Left renal pelvis (tissue), 4 donors: ENCODE measurements at regions not wholly inside any gene's neighbourhood (a gene's known extent, or its start where the extent isn't known, plus 50 kb on each side); places are given as distances from the start of the nearest gene placed in this dataset.

ENCODE experiments used
- DNase-seq, 4 donors: peaks; one replicate each; pipeline ENCODE4 v3.0.0-alpha.2; 2013; ENCODE audit warnings: low read depth in 4 of 4, low spot score in 3 of 4

- DNase-seq = no peak
Measured at GRCh38 chr5:58043032-58043945, 416.6 kb downstream of the PLK2 start.

GRCh38 chr5:58041884-58042283, 418.0 kb downstream of the PLK2 start:
- no peak for DNase-seq

DNA sequence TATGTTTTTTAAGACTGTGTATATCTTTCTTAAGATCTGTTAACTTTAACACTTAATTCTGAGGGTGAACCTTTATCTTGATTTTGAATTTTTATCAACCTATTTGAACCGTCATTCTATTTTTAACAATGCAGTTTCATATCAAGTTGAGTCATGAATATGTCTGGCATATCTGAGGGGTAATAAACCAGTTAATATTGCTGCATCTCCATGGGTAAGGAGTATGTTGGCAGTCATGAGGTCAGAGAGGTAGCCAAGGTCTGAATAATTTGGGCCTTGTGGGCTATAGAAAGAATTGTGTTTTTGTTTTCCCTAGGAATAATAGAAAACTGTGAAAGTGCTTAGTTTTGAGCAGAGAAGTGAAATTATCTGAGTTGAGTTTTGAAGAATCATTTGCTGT, 419.0 kb downstream of the PLK2 start:
- no peak for DNase-seq

DNA sequence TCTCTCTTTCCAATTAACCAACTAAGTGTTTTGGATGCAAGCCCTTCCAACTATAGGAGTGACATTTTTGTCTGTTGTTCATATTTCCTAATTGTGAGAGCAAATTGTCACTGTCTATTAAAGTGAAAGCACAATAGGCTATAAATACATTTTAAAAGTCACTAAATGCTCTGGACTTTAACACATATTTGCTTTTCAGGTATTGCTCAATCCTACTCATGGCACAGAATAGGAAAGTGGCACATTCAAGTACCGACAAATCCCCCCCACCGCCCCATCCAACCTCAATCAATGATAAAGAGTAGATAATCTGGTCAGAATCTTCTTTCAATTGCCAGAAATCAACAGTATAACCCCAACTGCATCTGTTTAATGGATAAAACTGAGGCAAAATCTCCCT, 419.8 kb downstream of the PLK2 start:
- DNase-seq = no peak

DNA sequence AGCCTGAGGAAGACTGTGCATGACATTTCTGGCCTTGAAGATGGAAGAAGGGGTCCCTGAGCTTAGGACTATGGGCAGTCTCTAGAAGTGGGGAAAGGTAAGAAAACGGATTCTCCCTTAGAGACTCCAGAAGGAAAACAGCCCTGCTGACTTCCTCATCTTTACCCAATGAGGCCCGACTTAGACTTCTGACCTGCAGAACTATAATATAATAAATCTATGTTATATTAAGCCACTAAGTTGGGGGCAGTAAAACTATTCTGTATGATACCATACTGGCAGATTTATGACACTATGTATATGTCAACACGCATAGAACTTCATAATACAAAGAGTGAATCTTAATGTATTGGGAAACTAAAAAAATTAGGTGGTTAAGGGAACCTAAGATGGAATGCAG, 422.0 kb downstream of the PLK2 start:
- DNase-seq = no peak

DNA sequence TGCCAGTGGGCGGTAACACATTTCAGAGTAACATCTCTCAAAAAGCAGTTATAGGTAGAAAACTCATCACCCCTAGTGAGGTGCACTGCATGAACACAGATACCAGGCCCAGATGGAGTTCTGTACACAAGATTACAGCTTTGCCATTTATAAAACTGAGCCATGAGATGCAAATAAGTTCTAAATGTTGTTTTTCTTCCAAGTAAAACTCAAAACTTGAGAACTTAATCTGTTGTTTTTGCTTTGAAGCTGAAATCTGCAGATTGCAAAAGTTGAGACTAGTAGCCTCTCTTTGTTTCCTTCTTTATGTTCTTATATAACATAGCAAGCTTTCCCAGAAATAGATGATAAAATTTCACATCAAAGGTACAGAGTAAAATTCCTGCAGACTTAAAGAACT, 434.1 kb downstream of the PLK2 start:
- no peak for DNase-seq

GRCh38 chr5:58024151-58024550, 435.7 kb downstream of the PLK2 start:
- DNase-seq = no peak

- DNase-seq = no peak
Measured at GRCh38 chr5:58022055-58022454, 437.8 kb downstream of the PLK2 start.

DNA sequence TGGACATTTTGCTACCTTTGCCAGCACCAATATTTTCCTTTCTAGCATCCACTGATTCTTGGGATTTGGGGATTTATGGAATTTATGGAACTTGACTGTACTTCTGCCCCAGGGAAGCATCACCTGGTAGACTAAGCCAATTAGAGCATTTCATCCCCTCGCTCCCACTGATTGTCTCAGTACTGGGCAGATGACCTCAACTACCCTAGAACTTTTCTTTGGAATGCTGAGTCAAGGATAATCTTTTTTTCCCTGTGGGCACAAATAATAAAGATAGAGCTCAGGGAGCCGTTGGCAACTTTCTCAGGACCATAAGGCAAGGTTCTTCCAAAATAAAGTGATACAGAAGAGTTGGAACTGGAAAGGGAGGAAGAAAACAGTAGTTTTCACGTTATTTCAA, 438.4 kb downstream of the PLK2 start:
- DNase-seq = no peak

GRCh38 chr5:58019614-58020013, 440.3 kb downstream of the PLK2 start:
- peak; percentile 8 to 18 (median 12) for DNase-seq

- DNase-seq = no peak
Measured at GRCh38 chr5:58018016-58018415, 441.9 kb downstream of the PLK2 start.

DNA sequence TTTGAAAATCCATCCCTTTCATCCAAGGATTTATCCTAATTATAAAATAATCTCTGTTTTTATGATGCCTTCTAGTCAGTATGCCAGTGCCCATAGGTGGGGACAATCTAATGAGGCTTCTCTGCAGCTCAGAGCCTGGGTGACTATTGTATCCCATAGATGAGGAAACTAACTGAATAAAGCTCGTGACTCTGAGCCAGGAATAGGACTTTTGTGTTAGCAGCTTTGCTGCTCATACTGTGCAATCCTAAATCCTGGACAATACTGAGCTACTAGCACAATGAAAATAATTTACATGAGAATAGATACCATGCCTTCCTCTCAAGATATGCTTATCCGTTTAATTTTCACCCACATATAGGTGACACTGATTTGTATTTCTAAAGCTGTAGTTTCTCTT, 443.0 kb downstream of the PLK2 start:
- no peak for DNase-seq

DNA sequence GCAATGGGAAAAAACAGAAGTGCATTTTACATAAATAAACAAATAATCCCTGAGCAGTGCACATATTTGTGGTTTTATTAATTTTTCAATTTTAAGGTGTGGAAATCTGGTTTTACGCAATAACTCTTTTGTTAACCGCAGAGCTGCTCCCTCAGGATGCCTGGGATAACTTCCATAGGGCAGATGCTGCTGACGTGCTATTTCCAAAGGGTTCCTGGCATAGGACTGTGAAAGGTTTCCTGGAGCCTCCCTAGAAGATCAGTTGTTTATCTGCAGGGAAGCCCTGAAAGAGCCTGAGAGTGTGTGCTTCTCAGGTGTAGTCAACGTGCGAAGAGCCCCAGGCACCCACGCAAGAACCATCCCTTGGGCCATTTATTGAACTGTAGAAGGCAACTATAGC, 443.5 kb downstream of the PLK2 start:
- no peak for DNase-seq

DNA sequence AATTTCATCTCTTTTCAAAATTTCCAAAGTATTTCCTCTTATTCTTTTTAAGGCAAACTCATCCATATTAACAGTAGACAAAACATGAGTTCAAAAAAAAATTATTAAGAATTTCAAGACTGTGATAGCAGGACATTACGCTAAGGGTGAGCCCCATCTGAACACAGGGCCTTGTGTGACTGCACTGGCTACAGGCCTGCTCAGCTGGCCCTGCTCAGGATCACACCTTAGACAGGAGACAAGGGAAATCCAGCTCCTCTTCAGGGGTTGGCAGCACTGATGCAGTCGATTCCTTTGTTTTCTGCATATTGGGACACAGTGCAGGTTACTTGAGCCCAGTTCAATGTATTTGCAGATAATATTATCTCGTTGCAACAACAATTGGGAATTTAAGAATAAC, 444.7 kb downstream of the PLK2 start:
- DNase-seq = no peak

DNA sequence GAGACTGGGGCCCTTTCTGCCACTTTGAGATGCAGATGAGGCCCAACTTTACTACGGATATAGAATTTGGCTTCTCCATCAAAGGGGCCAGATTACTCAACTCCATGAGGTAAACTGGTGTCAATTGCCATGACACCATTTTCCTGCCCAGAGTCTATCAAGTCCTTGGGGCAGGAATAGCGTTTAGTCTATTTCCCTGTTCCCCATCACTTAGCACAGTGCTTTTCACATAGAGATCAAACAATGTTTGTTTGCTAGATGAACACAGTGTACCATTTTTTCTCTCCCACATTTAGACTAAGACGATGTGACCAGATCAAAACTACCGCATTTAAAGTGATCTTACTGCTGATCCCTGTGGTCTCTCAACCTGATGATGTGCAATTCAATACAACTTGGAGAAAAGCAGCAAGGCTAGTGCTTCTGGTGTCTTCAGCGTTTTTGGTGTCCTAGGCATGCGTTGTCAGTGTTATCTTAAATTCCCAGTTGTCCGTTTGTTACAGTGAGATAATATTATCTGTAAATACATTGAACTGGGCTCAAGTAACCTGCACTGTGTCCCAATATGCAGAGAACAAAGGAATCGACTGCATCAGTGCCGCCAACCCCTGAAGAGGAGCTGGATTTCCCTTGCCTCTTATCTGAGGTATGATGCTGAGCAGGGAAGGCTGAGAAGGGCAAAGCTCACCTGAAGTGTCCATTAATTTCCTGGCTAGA, 446.2 kb downstream of the PLK2 start:
- DNase-seq = no peak

- DNase-seq = no peak
Measured at GRCh38 chr5:58012801-58013315, 447.0 kb downstream of the PLK2 start.

DNA sequence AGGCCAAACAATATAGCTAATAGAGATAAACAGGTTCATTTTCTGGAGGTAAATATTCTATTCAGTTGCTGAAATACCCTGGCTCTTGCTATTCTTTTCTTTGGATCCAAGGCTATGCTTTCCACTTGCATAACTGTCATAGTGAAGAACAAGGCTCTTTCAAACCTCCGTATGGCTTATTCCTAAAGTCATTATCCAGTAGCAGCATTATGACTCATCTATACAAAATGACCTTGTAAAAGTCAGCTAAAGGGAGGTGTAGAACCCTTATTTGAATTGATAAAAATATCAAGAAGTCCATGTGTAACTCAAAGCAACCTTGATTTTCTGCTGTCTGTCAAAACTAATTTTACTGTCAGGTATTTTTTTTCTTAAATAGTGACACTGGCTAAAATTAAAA, 447.8 kb downstream of the PLK2 start:
- no peak for DNase-seq

- no peak for DNase-seq
Measured at GRCh38 chr5:58011301-58011700, 448.6 kb downstream of the PLK2 start.

GRCh38 chr5:58009754-58010153, 450.1 kb downstream of the PLK2 start:
- no peak for DNase-seq

- DNase-seq = no peak
Measured at GRCh38 chr5:58002323-58002722, 457.6 kb downstream of the PLK2 start.

- no peak for DNase-seq
Measured at GRCh38 chr5:57993866-57994265, 466.0 kb downstream of the PLK2 start.

- DNase-seq = no peak
Measured at GRCh38 chr5:57989378-57989777, 470.5 kb downstream of the PLK2 start.
